RWPE2 (cell line): ENCODE measurements at regions not wholly inside any gene's neighbourhood (a gene's known extent, or its start where the extent isn't known, plus 50 kb on each side); places are given as distances from the start of the nearest gene placed in this dataset.

Source experiments
- ATAC-seq: fragments of 200-7000 bp; cut with Tn5 transposase; 3 replicates; pipeline ENCODE4 v1.9.1; 2021; ENCODE audit warnings: low read depth
- DNase-seq: peaks from one replicate; pipeline ENCODE4 v3.0.0-alpha.2; 2020; ENCODE audit warnings: low spot score
- H3K27ac ChIP-seq: fragments of 450-650 bp; 2 replicates; pipeline ENCODE4 v1.5.1; 2017; ENCODE audit warnings: mild to moderate bottlenecking; ENCODE audit not compliant: poor library complexity, severe bottlenecking
- H3K27me3 ChIP-seq: fragments of 250-450 bp; sonication (Bioruptor Pico); 2 replicates; pipeline ENCODE4 v1.5.1; 2021; ENCODE audit warnings: mild to moderate bottlenecking, moderate library complexity; ENCODE audit not compliant: insufficient read depth, poor library complexity, severe bottlenecking
- H3K36me3 ChIP-seq: fragments of 250-450 bp; sonication (Bioruptor Pico); 2 replicates; pipeline ENCODE4 v1.5.1; 2020; ENCODE audit warnings: low read depth, mild to moderate bottlenecking, moderate library complexity
- H3K4me1 ChIP-seq: fragments of 250-450 bp; sonication (Bioruptor Pico); 2 replicates; pipeline ENCODE4 v1.5.1; 2021; ENCODE audit warnings: mild to moderate bottlenecking, moderate library complexity; ENCODE audit not compliant: insufficient read depth, poor library complexity, severe bottlenecking
- H3K4me3 ChIP-seq: fragments of 250-450 bp; sonication (Bioruptor Pico); 2 replicates; pipeline ENCODE4 v1.5.1; 2021; ENCODE audit warnings: mild to moderate bottlenecking, moderate library complexity; ENCODE audit not compliant: severe bottlenecking
- H3K9me3 ChIP-seq: fragments of 250-450 bp; sonication (Bioruptor Pico); 2 replicates; pipeline ENCODE4 v1.5.1; 2021; ENCODE audit warnings: mild to moderate bottlenecking, moderate library complexity; ENCODE audit not compliant: severe bottlenecking
- TF ChIP-seq, protein P1 (sequence below): fragments of 450-650 bp; IDR thresholded peaks from one replicate; pipeline ENCODE4 v1.5.1; 2017; ENCODE audit warnings: mild to moderate bottlenecking, moderate library complexity; ENCODE audit not compliant: poor library complexity, severe bottlenecking

DNA sequence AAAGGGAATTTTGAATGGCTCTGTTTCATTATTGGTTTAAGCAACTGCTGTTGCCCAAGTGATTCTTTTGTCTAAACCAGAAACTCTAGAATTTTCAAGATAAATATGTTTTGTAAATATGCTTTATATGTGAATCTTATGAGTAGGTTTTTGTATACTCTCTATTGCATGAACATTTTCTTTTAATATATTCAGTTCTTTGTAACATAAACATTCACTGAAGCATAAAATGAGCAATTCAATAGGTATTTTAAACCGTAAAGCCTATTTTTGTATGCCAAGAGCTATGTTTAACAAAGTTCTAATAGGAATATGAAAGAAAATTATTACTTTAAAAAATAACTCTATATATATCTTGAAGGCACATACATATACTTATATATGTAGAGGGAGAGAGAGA, 293.1 kb downstream of the PSAT1 start:
- Histone ChIP-seq H3K27me3 (no peaks in the 10 kb centered on the region), H3K4me1 (peaks cover 11% of the 10 kb centered on the region), H3K36me3 (no peaks in the 10 kb centered on the region), H3K9me3 (no peaks in the 10 kb centered on the region), H3K4me3 (no peak overlapping the region), H3K27ac (no peak overlapping the region)
- TF ChIP-seq, protein P1, sequence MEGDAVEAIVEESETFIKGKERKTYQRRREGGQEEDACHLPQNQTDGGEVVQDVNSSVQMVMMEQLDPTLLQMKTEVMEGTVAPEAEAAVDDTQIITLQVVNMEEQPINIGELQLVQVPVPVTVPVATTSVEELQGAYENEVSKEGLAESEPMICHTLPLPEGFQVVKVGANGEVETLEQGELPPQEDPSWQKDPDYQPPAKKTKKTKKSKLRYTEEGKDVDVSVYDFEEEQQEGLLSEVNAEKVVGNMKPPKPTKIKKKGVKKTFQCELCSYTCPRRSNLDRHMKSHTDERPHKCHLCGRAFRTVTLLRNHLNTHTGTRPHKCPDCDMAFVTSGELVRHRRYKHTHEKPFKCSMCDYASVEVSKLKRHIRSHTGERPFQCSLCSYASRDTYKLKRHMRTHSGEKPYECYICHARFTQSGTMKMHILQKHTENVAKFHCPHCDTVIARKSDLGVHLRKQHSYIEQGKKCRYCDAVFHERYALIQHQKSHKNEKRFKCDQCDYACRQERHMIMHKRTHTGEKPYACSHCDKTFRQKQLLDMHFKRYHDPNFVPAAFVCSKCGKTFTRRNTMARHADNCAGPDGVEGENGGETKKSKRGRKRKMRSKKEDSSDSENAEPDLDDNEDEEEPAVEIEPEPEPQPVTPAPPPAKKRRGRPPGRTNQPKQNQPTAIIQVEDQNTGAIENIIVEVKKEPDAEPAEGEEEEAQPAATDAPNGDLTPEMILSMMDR, result no peak
- DNase-seq, result no peak
- no peak for ATAC-seq

DNA sequence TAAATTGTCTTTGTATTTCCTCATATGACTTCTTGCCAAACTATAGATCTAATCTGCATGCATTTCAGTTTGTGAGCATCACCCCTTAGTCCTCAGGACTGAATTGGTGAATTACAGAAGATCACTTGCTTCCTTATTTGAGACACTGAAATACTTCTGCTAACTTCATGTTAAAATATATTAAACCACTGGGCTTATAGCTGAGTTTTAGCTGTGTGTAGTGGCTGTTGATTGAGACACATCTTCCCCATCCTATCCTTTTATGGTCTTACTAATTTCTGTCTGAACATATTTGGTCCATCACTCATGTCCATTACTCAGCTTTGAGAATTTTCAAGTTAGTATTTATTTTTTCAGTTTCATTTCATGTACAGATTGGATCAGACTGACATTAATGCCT, 295.9 kb downstream of the PSAT1 start:
- Histone ChIP-seq H3K4me1 (peaks cover 11% of the 10 kb centered on the region), H3K9me3 (no peaks in the 10 kb centered on the region), H3K27me3 (no peaks in the 10 kb centered on the region), H3K36me3 (no peaks in the 10 kb centered on the region), H3K4me3 (no peak overlapping the region), H3K27ac (peak overlapping the region; percentile 23)
- ATAC-seq, result peak; percentile 93
- DNase-seq, result no peak
- TF ChIP-seq, protein P1, result no peak

DNA sequence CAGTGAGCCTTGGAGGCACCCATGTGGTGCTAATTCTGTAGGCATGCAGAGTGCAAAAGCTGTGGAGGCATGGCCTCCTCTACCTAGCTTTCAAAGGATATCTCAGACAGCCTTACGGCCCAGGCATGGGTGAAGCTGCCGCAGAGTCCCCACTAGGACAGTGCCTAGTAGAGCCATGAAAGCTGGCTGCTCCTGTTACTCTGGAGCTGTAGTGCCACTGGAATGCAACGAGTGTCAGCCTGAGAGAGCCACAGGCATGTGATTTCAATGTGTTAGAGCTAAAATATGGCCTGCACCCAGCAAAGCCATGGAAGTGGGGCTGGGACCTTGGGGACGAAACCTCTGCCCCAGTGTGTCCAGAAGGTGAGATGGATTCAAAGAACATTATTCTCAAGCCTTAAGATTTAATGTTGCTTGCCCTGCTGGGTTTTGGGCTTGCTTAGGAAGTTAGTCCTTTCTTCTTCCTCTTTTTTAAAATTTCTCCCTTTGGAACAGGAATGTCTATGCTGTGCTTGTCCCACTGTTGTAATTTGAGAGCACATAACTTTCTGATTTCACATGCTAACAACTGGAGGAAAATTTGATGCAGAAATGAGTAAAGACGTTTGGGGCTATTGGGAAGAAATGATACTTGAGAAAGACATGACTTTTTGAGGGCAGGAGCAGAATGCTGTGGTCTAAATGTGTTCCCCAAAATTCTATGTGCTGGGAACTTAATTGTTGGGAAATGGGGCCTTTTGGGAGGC, 298.4 kb downstream of the PSAT1 start:
- TF ChIP-seq, protein P1, result no peak
- H3K4me3 ChIP-seq, result no peak overlapping the region
- peaks cover 3% of the 10 kb centered on the region for H3K27me3 ChIP-seq
- H3K9me3 ChIP-seq, result no peaks in the 10 kb centered on the region
- ATAC-seq (no peak), DNase-seq (no peak)
- no peaks in the 10 kb centered on the region for H3K36me3 ChIP-seq
- no peak overlapping the region for H3K27ac ChIP-seq
- peaks cover 11% of the 10 kb centered on the region for H3K4me1 ChIP-seq

DNA sequence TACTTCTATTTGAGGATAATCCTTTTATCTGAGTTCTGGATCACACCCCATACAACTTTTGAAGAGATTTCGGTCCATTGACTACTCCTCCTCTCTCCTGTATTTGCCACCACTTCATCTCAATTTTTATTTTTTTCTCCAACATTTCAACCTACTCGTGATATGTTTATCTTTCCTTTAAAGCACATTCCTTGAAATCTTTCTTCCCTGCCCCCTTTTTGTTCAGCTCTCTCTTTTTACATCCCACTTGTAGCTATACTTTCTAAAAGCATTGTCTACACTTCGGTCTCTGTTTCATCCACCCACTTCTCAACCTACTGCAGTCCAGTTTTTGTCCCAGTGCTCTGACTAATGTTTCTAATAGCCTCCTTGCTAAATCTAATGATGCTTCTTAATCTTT, 299.4 kb downstream of the PSAT1 start:
- Histone ChIP-seq H3K27ac (no peak overlapping the region), H3K36me3 (no peaks in the 10 kb centered on the region), H3K4me1 (peaks cover 11% of the 10 kb centered on the region), H3K27me3 (peaks cover 3% of the 10 kb centered on the region), H3K9me3 (no peaks in the 10 kb centered on the region), H3K4me3 (no peak overlapping the region)
- no peak for ATAC-seq
- TF ChIP-seq, protein P1, result no peak
- no peak for DNase-seq

GRCh38 chr9:78598120-78598519, 301.2 kb downstream of the PSAT1 start:
- Histone ChIP-seq H3K9me3 (no peaks in the 10 kb centered on the region), H3K4me1 (peaks cover 10% of the 10 kb centered on the region), H3K27me3 (peaks cover 3% of the 10 kb centered on the region), H3K36me3 (no peaks in the 10 kb centered on the region), H3K4me3 (no peak overlapping the region), H3K27ac (no peak overlapping the region)
- ATAC-seq (no peak), DNase-seq (no peak)
- TF ChIP-seq, protein P1, result no peak
